RWPE1 (cell line): ENCODE measurements at regions not wholly inside any gene's neighbourhood (a gene's known extent, or its start where the extent isn't known, plus 50 kb on each side); places are given as distances from the start of the nearest gene placed in this dataset.
"Not testable (repeated sequence)": the region's sequence is repeated elsewhere in the genome, so short reads cannot be mapped to it uniquely, and the experiment has no call there.

Source experiments
- CTCF ChIA-PET: fragments of 350-600 bp; sonication (Branson Sonifier 250); formaldehyde crosslinking; extraction: SDS; loops from one replicate; lab custom pipeline; 2021; lab: Yijun Ruan, JAX
- POLR2A ChIA-PET: fragments of 400-600 bp; formaldehyde crosslinking; extraction: SDS; loops from one replicate; lab custom pipeline; 2020; ENCODE audit warnings: antibody characterized with exemption; ENCODE audit not compliant: low non-redundant PET; lab: Yijun Ruan, JAX
- DNase-seq: peaks from one replicate; pipeline ENCODE4 v3.0.0; 2012; ENCODE audit warnings: low spot score
- H3K27ac ChIP-seq: fragments of 450-650 bp; 2 replicates; pipeline ENCODE4 v1.5.1; 2017
- TF ChIP-seq, protein P1 (sequence below): fragments of 450-650 bp; conservative IDR thresholded peaks from 2 replicates; pipeline ENCODE4 v1.5.1; 2017; ENCODE audit warnings: low read depth, mild to moderate bottlenecking

DNA sequence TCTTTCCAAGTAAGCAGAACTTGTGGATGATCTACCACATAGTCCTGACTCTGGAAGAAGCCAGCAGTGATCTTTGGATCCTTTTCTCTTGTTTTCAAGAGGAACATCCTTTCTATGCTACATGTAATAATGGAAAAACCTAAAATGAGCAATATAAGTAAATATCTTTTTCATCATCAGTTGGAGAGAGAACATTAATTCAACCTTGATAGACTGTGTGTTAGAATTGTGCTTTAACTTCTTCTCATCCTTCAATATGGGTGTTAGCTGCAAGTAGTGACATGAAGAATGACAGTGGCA, 65.6 kb upstream of the IFNGR1 start:
- CTCF ChIA-PET, result no interaction called here
- TF ChIP-seq, protein P1, sequence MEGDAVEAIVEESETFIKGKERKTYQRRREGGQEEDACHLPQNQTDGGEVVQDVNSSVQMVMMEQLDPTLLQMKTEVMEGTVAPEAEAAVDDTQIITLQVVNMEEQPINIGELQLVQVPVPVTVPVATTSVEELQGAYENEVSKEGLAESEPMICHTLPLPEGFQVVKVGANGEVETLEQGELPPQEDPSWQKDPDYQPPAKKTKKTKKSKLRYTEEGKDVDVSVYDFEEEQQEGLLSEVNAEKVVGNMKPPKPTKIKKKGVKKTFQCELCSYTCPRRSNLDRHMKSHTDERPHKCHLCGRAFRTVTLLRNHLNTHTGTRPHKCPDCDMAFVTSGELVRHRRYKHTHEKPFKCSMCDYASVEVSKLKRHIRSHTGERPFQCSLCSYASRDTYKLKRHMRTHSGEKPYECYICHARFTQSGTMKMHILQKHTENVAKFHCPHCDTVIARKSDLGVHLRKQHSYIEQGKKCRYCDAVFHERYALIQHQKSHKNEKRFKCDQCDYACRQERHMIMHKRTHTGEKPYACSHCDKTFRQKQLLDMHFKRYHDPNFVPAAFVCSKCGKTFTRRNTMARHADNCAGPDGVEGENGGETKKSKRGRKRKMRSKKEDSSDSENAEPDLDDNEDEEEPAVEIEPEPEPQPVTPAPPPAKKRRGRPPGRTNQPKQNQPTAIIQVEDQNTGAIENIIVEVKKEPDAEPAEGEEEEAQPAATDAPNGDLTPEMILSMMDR, result no peak
- no peak for DNase-seq

DNA sequence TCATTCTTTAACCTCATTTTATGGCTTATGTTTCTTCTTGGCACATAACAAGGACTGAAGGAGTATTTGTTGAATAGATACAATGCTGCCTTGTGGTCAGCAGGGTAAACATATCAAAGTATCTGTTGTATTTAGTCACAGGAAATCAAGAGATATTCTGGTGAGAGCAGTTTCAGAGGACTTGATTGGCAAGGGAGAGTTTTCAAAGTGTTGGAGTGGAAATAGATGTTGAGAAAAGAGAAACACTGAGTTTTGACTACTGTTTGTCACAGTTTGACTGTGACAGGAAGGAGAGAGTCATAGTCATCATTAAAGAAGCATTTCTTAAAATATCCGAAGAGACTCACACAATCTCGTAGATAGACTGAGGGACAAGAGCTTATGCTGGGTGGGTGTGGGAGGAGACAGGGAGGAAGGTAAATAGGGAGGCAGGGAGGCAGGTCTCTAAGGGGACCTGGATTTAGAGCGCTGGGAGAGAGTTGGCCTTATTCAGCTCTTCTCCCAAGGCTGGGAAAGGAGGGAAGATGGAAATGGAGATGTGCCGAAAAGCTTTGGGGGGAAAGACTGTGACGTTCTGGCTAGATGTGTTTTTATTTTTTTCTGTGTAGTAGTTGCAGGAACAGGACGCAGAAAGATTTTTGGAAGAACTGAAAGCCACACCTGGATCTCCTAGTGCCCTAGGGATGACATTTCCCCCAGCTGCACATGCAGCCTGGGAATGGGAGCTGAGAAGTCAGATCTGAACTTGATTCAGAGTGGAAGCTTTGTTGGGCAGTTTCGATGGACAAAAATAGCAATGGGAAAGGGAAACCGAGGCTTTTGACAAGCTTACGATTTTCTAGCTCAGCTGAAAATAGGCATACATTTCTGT, 65.0 kb upstream of the IFNGR1 start:
- no peak overlapping the region for H3K27ac ChIP-seq
- ChIA-PET CTCF (interaction anchor here (1.0 kb wide), 1 partner anchor 208 kb away, joined by 3 read pairs; no protein-coding TSS in a partner anchor), POLR2A (no interaction called here)
- DNase-seq, result no peak
- TF ChIP-seq, protein P1, result no peak

More for the DNA sequence above, 65.6 kb upstream of the IFNGR1 start:
- no peak overlapping the region for H3K27ac ChIP-seq
- POLR2A ChIA-PET, result no interaction called here

DNA sequence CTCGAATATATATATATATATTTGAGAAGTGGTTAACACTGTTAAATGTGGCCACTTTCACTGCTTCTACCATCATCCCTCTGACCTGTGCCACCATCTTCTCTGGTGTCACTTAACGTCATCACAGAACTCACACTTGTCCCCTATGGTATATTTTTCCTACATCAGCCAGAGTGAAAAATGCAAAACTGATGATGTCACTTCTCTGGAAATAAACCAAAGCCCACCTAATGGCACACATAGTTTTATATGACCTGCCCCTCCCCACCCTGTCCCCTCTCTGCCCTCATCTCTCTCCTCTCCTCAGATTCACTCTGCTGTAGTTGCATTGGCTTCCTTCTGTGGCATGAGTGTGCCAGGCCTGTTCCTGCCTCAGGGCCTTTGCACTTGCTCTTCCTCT, 63.9 kb upstream of the IFNGR1 start:
- TF ChIP-seq, protein P1, result no peak
- DNase-seq, result no peak
- no peak overlapping the region for H3K27ac ChIP-seq
- ChIA-PET POLR2A (no interaction called here), CTCF (no interaction called here)

DNA sequence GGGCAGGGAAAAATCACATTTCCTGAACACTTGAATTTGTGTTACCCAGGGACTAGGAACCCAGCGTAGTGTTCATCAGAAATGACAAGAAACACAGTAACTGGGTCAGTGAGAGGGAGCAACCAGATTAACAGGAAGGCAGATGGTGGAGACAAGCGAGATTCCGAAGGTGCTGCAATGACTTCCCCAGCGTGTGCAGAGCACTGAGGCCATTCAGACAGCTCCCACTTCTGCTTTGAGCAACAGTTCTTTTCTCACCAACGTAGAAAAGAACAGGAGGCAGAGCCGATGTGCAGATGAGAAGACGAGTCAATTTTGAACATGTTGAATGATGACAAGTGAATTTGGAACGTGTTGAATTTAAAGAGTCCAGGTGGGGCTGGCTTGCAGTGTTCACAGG, 63.1 kb upstream of the IFNGR1 start:
- ChIA-PET CTCF (no interaction called here), POLR2A (no interaction called here)
- TF ChIP-seq, protein P1, result no peak
- DNase-seq, result no peak
- H3K27ac ChIP-seq, result no peak overlapping the region

DNA sequence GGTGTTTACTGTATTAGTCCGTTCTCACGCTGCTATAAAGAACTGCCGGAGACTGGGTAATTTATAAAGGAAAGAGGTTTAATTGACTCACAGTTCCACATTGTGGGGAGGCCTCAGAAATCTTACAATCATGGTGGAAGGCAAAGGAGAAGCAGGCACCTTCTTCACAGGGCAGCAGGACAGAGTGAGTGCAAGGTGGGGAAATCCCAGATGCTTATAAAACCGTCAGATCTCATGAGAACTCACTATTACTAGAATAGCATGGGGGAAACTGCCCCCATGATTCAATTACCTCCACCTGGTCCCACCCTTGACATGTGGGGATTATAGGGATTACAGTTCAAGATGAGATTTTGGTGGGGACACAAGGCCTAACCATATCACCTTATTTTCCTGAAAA, 60.1 kb upstream of the IFNGR1 start:
- DNase-seq, H3K27ac ChIP-seq, POLR2A ChIA-PET, CTCF ChIA-PET: not testable (repeated sequence)

DNA sequence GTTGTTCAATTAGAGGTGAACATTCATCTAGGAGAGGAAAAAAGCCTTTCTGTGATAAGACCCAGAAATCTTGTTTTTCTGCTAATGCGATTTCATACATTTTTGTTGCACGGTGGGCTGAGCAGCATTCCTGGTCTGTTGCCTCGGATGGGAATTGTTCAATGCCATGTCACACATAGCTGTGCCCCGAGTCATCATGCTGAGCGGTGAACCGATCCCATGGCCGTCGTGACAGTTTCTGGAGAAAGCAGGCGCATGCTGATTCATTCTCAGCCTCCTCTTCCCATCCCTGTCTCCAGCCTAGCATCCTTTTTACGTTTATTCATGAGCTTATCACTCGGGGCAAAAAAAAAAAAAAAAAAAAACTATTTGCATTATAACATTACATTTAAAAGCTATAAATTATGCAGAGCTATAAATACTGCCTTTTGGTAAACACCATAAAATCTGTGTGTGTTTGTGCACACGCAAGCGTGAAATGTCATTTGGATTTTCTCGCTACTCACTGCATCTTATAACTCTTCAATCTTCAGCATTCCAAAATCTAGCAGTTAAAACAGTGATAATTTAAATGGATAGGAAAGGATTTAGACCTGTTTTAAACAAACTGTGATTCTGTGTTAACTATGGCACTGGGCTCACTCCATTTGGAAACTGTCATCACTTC, 58.9 kb upstream of the IFNGR1 start:
- ChIA-PET POLR2A (no interaction called here), CTCF (interaction anchor here (0.7 to 0.8 kb wide), 2 partner anchors 184 to 198 kb away, joined by 3 read pairs; no protein-coding TSS in a partner anchor)
- peak; percentile 26 for DNase-seq
- TF ChIP-seq, protein P1, result no peak
- no peak overlapping the region for H3K27ac ChIP-seq

DNA sequence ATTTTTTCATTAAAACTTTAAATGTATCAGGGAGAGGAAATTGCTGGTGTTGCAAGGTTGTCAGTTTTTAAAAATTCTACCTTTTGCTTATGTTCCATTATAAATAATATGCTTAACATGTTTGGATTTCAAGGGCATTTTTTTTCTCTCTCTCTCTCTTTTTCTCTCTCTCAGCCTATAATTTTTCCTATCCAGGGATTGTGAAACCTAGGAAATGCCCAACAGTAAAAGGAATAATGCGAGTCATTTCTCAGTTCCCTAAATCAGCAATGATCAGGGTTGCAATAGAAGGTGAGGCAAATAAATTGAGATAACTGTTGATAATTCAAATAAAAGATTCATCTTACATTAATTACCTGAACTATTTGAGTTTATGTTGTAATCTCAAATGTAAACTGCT, 53.2 kb upstream of the IFNGR1 start:
- ChIA-PET POLR2A (no interaction called here), CTCF (interaction anchor here (0.6 to 1.5 kb wide), 3 partner anchors 25 to 42 kb away, joined by 3 to 9 read pairs (median 5); no protein-coding TSS in a partner anchor)
- DNase-seq, result no peak
- no peak overlapping the region for H3K27ac ChIP-seq
- TF ChIP-seq, protein P1, result no peak
